Stimulated activated CD4-positive, alpha-beta T cell treated with anti-CD3 and anti-CD28 coated beads, Interleukin-15, amount 100 ng/mL, for 1 hour (primary cell): ENCODE measurements at regions not wholly inside any gene's neighbourhood (a gene's known extent, or its start where the extent isn't known, plus 50 kb on each side); places are given as distances from the start of the nearest gene placed in this dataset.
"Not testable (repeated sequence)": the region's sequence is repeated elsewhere in the genome, so short reads cannot be mapped to it uniquely, and the experiment has no call there.

Experiments
- DNase-seq, 2 donors: peaks; one replicate each; pipeline ENCODE4 v3.0.0-alpha.2; 2020; ENCODE audit warnings: low read depth in 1 of 2, low spot score in 1 of 2

DNA sequence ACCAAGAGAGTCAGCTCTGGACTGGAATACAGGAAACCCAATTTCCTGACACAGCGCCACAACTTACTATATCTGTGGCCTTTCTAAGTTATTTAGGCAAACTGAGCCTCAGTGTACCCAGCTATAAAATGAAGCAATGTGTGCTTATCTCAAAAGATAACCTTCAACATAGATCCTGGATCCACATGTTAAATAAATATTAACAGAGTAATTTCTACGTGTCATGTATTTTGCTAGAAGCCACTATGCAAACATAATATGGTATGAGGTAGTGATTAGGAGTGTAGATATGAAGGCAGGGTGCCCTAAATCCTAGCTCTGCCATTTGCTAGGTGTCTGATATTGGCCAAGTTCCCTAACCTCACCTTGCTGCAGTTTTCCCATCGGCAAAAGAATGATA lies 527.0 kb downstream of the RAB28 start:
- no peak for DNase-seq

DNA sequence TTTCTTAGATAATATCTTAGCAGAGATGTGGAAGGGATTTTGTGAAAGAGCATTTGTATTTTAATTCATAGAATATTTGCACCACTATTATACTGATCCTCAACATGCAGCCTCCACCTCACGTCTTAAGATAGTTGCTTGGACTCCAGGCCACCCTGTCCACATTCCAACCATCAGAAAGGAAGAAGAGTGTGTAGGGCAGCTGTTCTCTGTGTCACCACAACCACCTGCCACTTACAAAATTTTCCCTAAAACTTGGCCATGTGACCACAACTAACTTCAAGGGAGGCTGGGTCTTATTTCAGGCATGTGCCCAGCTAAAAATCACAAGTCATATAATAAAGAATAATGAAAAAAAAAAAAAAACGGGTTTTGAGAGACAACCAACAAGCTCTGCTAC lies 528.1 kb downstream of the RAB28 start:
- DNase-seq, result no peak

DNA sequence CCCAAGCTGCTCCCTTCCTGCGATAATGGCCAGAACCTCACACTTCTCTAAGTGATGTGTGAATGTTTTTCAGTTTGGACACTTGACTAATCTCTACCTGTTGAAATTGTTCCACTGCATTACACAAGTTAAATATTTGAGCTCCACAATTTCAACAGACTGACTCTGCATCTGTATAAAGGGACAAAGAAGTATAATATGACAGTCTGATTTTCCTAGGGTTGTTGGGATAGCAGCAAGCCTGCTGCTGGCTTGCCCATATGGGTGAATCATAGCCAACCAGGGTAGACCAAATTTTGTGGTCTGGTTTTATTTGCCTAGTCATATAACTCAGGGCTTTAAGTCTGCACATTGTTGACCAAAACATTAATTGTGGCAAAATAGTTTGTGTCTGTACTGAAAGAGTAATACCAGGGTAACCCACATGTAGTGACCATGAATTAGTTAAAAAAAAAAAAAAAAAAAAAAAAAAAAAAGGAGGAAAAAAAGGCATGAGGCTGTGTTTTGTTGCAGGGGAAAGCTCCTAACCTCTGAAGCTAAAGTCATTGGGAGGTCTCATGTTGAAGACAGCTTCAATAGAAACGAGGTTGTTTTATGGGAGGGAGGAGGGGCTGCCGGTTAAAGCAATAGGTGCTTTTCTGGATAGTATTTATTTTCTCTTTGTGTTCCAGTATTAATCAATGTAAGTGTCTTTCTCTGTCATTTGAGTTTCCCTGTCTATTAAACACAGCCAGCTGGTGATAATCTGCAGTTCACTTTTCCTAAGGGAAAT lies 534.2 kb downstream of the RAB28 start:
- DNase-seq, result no peak

DNA sequence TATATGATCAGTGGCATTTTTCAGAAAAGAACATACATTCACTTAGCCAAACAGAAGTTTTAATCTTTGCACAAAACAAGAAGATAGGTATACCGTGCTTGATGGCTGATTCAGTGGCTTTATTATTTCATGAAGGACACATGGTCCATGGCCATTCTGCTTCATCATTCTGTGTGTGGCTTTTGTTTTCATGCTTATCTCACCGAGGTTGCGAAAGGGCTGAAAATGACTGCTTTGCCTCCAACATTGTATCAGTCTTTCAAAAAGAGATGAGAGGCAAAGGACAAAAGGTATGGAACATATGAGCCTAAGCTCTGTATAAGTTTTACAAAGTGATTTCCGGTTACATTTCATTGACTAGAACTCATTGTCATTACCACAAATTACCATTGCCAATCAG lies 541.1 kb downstream of the RAB28 start:
- no peak for DNase-seq

DNA sequence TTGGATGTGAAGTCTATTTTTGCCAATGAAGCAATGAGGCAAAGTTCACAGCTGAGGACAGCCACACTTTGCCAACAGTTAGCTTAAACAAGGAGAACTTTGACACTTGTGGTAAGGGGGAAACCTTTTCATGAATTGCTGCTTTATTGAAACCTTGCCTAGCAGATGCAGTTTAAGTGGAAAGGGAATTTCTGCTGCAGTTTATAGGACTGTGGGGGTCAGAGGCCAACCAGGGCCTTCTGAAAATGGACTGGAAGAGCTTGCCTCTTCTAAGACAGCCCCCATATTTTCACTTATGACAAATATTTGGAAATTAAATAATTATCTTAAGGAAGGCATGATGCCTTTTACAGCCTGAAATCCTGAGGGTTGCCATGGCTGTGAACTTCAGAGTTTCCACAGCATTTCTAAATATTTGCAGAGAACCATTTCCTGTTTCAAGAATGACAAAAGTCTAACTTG lies 550.3 kb downstream of the RAB28 start:
- DNase-seq, result no peak

DNA sequence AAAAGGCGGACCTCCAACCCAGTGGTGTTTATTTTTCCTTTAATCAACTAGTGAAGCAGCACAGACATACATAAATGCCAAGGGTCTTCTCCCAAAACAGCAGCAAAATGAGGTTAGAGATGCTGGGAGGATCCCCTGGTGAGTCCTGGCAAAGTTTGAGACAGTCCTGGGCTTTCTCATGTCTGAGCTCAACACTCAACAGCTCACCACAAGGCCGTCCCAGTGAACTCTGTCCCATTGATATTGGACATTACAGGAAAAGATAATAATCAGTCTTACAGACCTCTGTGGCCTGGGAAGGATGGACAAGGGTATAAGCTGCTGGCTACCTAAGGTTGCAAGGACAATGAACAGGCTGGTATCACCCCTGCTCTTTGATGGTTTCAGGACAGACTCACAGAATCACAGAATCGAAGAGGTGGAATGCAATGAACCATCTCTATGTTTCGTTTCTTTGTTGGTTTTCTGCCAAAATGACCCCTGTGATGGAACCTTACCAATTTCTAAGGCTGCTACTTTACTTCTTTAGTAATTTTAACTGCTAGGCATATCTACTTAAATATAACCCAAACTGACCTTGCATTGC lies 551.8 kb downstream of the RAB28 start:
- no peak for DNase-seq

DNA sequence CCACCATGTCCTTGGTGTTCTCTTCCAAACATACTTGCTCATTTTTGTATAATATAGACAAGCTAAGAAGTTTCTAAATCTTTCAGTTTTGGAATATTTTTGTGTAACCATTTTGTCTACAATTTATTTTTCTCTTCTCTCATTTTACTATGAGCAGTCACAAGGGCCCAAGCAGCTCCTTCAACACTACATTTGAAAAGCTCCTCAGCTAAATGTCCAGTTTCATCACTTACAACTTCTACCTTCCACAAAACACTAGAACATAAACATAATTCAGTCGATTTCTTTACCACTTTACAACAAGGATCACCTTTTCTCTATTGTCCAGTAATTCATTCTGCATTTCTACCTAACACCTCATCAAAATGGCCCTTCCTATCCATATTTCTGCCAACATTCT lies 554.4 kb downstream of the RAB28 start:
- DNase-seq, result no peak

DNA sequence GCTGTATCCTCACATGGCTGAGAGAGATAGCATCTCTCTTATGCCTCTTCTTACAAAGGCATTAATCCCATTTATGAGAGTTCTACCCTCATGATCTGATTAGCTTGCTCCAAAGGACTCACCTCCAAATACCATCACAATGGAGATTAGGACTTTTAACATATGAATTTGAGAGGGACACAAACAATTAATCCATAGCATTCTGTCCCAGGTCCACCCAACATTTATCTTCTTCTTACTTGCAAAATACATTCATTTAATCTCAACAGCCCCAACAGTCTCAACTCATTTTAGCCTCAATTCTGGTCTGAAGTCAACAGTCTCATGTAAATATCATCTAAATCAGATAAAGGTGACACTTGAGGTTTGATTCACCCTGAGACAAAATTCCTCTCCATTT lies 555.4 kb downstream of the RAB28 start:
- no peak for DNase-seq

DNA sequence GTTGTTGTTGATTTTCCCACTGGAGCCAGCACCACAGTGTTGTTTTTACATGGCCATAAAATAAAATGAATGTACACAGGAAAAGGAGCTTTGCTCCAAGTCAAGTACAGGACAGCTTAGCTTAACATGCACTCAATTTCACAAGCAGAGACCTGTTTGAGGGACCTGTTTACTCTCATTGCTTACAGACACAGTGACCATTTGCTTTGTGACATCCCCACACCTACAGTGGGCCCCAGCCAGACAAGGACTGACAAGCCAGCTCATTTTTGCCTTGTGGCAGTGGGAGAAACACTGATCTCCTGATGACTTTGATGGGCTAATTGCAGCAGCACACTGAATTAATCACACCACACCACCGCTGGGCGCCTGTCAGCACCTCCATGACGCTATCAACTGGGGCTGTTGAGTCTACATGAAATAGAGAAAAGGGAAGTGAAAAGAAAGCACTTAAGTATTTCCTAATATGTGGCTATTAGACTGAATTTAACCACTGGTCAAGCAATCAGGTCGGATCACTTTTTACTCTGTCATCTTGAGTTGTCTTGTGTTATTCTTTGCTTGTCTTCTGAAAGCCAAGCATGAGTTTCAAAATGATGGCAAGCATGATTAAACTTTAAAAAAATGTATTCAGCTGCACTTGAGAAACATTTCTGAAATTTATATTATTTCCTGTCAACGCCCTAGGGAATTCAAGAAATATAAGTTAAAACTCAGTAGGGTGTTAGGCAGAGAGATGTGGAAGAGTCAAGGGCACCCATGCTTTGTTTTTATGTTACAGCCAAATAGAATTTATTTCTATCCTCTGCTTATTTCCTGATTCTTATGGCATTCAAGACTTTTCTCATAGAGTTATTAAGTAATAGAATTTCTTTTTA lies 557.7 kb downstream of the RAB28 start:
- no peak for DNase-seq

DNA sequence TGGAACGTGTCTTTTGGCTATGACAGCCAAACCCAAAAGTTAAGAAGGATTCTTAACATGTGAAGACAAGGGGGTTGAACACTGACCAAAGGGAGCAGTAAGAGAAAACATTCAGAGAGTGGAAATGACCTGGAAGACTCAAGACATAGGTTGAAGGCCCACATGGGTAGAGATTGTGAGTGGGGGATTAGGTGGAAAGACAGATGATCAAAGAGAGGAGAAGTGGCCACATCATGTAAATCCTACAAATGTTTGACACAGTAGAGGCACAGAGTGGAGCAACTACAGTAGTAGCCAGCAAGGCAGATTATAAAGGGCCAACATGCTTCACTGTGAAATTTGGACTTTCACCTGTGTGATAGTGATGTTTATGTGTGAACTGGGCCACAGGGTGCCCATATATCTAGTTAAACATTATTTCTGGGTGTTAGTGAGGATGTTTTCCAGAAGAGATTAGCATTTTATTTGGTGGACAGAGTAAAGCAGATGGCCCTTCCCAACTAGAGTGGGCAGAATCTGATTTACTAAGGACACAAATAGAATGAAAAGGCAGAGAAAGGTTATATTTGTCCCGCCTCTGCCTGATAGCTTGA lies 559.3 kb downstream of the RAB28 start:
- no peak for DNase-seq

DNA sequence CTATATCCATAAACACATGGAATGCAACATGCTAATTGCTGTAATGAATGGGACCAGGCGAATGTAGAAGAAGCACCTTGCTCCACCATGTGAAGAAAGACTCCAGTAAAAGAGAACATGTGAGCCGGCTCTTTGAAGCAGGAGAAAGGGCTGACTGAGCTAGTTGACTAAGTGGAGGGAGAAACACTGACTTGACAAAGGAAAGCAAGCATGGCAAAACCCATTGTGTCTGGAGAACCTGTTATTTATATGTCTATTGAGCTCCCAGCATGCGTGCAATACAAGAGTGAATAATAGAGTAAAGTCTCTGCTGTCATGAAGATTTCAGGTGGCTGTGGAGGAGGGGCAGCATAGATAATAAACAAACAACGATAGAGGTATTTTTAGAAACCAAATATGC lies 559.9 kb downstream of the RAB28 start:
- DNase-seq, result no peak

DNA sequence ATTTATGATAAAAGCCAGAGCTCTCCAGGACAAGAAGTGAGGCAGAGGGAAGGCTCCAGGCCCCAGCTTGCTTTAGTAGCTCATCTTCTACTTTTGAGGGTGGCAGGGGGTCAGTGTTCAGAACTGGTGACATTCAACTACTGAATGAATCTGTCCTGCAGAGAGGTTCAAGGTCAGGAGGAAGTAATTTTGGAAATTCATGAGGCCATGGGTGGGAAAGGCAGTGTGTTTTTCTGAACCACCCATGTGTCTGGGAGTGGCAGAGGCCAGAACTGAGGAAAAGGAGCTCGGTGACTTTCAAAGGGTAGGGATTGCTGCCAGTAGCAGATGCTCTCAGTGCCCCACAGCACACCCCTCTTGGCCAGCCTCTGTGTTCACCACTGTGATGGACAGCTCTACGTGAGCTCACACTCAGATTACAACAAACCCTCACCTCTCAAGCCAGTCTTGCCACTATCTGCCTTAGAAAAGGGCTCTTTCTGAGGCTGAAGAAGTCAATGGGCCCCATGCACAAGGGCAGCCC lies 571.2 kb downstream of the RAB28 start:
- DNase-seq, result no peak

DNA sequence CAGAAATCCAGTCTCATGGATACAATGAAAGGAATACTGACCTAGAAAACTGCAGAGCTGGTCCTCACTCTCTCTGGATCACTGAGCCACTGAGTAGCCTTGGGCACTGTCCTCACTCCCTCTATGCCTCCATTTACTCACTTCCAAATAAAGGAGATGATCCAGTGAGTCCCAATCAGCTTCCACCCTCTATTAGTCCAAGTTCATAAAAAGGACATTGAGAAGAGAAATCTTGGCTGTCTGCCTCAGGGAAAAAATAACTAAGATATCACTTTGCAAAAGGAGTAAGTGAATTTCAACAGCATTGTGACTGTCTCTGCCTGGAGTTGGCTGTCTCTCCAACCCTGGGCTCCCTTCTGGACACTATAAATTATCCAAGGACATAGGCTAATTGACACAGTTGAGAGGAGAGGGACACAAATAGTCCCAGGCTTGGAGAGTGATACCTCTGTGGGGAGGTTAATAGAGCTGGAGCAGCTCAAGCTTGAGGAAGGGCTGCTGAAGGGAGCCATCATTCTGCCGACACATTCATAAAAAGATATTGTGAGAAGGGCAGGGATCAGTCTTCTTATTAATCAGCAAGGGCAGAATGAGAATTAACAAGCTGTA lies 572.3 kb downstream of the RAB28 start:
- no peak for DNase-seq

DNA sequence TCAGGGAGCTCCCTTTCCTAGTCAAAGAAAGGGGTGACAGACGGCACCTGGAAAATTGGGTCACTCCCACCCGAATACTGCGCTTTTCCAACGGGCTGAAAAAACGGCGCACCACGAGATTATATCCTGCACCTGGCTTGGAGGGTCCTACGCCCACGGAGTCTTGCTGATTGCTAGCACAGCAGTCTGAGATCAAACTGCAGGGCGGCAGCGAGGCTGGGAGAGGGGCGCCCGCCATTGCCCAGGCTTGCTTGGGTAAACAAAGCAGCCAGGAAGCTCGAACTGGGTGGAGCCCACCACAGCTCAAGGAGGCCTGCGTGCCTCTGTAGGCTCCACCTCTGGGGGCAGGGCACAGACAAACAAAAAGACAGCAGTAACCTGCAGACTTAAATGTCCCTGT lies 580.5 kb downstream of the RAB28 start:
- DNase-seq, result not testable (repeated sequence)

DNA sequence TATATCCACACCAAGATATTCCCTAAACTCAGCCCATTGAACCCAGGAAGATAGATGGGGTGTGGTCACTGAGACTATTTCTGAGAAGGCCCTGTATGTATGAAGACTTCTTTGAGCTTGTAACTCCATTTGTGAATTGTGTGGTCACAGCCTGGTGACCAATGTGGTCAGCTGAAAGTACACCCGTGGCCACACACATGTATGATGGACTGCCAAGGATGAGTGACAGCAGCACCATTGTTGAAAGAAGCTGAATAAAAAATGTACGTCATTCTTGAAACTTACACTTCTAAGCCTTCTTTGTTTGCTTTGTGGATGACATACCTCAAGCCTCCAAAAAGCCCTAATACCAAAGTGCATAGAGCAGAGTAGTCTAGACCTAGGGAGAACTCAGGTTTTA lies 581.4 kb downstream of the RAB28 start:
- DNase-seq, result no peak

DNA sequence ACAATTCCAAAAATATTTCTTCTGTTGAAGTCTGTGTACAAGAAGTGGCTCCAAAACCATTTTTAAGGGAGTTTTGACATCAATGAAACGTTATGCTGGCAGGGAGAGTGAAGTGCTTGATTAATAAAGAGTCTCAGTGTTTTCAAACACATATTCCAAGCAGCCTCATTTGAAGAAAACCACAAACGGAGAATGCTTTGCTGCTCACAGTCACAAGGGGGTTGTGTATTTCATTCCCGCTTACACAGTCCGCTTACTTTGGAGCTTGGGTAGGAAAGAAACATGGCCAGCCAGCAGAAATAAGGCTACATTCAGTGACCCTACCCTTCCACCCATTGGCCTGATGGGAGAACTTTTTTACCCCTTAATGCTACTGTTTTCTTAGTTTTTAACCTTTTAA lies 586.2 kb downstream of the RAB28 start:
- no peak for DNase-seq

DNA sequence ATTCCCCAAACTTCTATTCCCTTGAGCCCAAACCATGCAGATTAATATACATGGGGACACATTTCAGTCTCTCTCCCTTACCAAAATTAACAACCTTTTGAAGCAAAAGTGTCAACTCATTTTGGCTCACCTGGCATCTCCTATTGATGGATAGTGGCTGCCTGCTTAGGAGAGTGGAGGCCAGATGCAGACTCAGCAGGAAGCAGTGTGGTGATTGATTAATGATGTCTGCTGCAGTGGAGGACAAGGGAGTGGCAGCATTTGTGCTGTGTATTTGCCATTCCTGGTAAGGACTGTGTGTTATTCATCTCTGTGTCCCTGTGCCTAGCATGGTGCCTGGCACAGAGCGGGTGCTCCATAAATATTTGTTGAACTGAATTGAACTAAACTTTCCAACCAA lies 590.1 kb downstream of the RAB28 start:
- no peak for DNase-seq

DNA sequence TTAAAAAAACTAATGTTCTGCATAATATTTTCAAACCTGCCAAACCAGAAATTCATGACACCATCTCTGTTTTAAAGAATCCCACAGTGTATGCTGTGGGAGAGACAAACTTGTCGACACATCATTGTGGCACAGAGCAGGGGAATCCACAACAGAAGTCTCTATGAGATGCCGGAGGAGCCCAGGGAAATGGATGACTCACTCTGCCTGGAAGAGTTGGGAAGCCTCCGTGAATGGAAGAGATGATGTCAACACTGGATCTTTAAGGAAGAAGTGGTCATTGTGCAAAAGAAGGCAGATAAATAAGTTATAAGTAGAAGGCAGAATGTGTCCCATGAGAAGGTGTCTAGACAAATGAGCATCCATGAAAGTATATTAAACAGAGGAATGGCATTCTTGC lies 595.1 kb downstream of the RAB28 start:
- DNase-seq, result no peak

DNA sequence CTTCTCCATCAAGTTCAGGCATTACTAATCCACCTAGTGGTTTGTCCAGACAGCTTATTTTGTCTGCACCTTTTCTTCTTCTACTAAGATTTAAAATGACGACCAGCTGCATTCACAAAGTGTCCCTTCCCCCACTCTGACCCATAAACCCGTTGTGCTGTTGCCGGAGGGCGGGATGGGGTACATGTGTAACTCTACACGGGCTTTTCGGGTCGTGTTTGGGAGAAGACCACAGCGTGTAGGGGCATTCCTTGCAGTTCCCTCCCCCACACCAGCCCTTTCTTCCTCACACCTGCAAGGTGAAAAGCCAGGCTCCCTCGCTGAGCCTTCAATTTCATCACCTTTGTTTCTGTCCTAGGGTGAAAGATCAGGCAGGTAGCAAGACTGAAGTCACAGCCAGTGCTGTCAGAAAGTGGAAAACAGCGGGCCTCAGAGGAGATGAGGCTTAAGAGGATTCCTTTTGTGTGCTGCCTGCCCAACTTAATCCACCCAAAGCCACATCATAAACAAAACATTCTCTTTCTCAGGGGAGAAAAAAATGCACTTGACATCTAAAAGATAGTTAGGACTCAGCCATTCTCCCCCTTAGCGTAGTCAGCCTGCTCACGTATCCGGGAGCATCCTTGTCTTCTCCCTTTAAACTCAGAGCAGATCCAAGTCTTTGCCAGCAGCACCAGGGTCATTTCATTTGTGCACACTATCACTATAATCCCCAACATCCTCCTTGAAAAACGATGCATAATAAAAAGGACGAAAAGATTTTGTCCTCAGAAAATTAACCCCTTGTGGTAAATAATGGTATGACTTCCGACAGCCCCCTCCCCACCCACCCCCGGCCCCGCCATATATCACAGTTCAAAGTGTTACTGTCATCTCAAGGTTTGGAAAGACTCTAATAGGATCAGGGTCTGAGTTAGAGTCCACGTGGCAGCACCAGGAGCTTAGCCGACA lies 599.0 kb downstream of the RAB28 start:
- DNase-seq, result no peak
